Loucy (cell line): ENCODE measurements at regions not wholly inside any gene's neighbourhood (a gene's known extent, or its start where the extent isn't known, plus 50 kb on each side); places are given as distances from the start of the nearest gene placed in this dataset.

Source experiments
- H2AFZ ChIP-seq: fragments of 200-600 bp; sonication (generic); 2 replicates; pipeline ENCODE4 v1.6.0; 2016; ENCODE audit warnings: antibody characterized with exemption, mild to moderate bottlenecking, low read length, moderate library complexity
- H3F3A ChIP-seq: fragments of 200-600 bp; 2 replicates; pipeline ENCODE4 v1.6.0; 2016; ENCODE audit warnings: antibody characterized with exemption, low read depth, mild to moderate bottlenecking
- H3K27me3 ChIP-seq: fragments of 200-600 bp; sonication (generic); 2 replicates; pipeline ENCODE4 v1.6.1; 2014; ENCODE audit warnings: low read length, mild to moderate bottlenecking; ENCODE audit not compliant: insufficient read depth, poor library complexity, severe bottlenecking
- H3K36me3 ChIP-seq: fragments of 200-600 bp; sonication (generic); 2 replicates; pipeline ENCODE4 v1.6.1; 2016; ENCODE audit warnings: low read length; ENCODE audit not compliant: insufficient read depth
- H3K4me1 ChIP-seq: fragments of 200-600 bp; sonication (generic); 2 replicates; pipeline ENCODE4 v1.5.1; 2014; ENCODE audit warnings: low read length, mild to moderate bottlenecking; ENCODE audit not compliant: insufficient read depth, poor library complexity, severe bottlenecking
- H3K4me2 ChIP-seq: fragments of 200-600 bp; sonication (generic); 2 replicates; pipeline ENCODE4 v1.6.0; 2014; ENCODE audit warnings: antibody characterized with exemption, low read length, low read depth, mild to moderate bottlenecking; ENCODE audit not compliant: poor library complexity, severe bottlenecking
- H3K4me3 ChIP-seq: fragments of 200-600 bp; sonication (generic); 2 replicates; pipeline ENCODE4 v1.5.1; 2014; ENCODE audit warnings: low read length, mild to moderate bottlenecking, mixed read lengths; ENCODE audit not compliant: poor library complexity, severe bottlenecking
- H3K79me2 ChIP-seq: fragments of 200-600 bp; sonication (generic); 2 replicates; pipeline ENCODE4 v1.6.1; 2014; ENCODE audit warnings: low read length; ENCODE audit not compliant: insufficient read depth
- H3K9ac ChIP-seq: fragments of 200-600 bp; sonication (generic); 2 replicates; pipeline ENCODE4 v1.6.0; 2014; ENCODE audit warnings: mild to moderate bottlenecking, low read depth, low read length, moderate library complexity; ENCODE audit not compliant: poor library complexity, severe bottlenecking
- H3K9me2 ChIP-seq: fragments of 200-600 bp; sonication (generic); replicated peaks from 2 replicates; pipeline ENCODE4 v1.6.1; 2016; ENCODE audit warnings: low read depth, low read length, mixed read lengths
- H3K9me3 ChIP-seq: fragments of 200-600 bp; sonication (generic); 2 replicates; pipeline ENCODE4 v1.6.1; 2014; ENCODE audit warnings: mild to moderate bottlenecking, antibody characterized with exemption, low read length, low read depth; ENCODE audit not compliant: insufficient read depth
- H4K20me1 ChIP-seq: fragments of 200-600 bp; sonication (generic); 2 replicates; pipeline ENCODE4 v1.6.0; 2014; ENCODE audit warnings: antibody characterized with exemption, low read length, mild to moderate bottlenecking; ENCODE audit not compliant: insufficient read depth, poor library complexity, severe bottlenecking
- CTCF ChIP-seq: fragments of 200-600 bp; sonication (generic); conservative IDR thresholded peaks from 2 replicates; pipeline ENCODE4 v1.5.1; 2014; ENCODE audit warnings: mild to moderate bottlenecking, antibody characterized with exemption, low read length
- EZH2phosphoT487 ChIP-seq: fragments of 200-600 bp; IDR thresholded peaks from 2 replicates; pipeline ENCODE4 v1.6.1; 2018; ENCODE audit warnings: antibody characterized with exemption, mild to moderate bottlenecking, moderate library complexity, borderline replicate concordance

DNA sequence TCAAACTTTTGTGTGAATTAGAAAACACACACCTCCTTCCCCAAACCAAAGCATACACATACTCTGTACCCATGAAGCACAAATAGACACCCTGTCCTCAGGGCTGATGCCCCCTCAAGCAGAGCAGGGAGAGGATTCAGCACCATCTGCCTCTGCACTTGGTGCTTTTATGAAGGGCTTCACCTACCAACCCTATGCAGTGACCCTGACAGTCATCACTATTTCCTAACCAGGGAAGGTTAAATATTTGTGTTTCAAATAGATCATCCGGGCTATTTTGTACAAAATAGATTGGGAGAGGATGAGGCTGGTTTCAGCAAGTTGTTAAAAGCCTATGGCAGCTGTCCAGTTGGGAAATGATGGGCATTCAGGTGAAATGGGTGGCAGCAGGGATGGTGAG lies 396.2 kb downstream of the ZSWIM6 start:
- Histone ChIP-seq H3K27me3 (no peaks in the 10 kb centered on the region), H3K9ac (no peak overlapping the region)
- TF ChIP-seq EZH2phosphoT487 = no peak

DNA sequence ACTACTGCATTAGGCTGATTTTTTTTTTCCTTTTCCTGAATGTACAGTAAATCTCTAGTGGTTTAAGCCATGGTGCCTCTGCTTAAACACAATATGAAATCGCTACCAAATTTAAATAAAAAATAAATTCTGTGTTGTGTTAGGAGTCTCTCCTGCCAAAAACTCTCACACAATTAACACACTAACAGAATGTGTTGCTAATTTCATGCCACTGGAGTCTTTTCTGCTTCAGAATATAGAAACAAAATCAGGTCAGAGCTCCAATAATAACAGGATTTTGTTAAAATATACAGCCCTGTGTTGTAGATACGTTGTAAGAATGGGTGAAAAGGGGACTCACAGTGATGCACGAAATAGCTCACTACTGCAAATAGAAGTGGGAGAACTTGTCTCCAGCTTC lies 398.8 kb downstream of the ZSWIM6 start:
- Histone ChIP-seq H3K9ac (no peak overlapping the region), H3K4me3 (no peak overlapping the region), H3K9me3 (no peaks in the 10 kb centered on the region), H3K9me2 (no peaks in the 10 kb centered on the region), H3F3A (no peaks in the 10 kb centered on the region), H2AFZ (no peak overlapping the region), H3K4me1 (no peaks in the 10 kb centered on the region), H3K36me3 (no peaks in the 10 kb centered on the region), H3K4me2 (no peak overlapping the region), H3K27me3 (no peaks in the 10 kb centered on the region), H3K79me2 (no peaks in the 10 kb centered on the region), H4K20me1 (no peaks in the 10 kb centered on the region)
- TF ChIP-seq EZH2phosphoT487 (no peak), CTCF (no peak)

More for the DNA sequence above, 396.2 kb downstream of the ZSWIM6 start:
- Histone ChIP-seq H3K9me3 (no peaks in the 10 kb centered on the region), H3K36me3 (no peaks in the 10 kb centered on the region), H3K4me1 (no peaks in the 10 kb centered on the region), H2AFZ (no peak overlapping the region), H3F3A (no peaks in the 10 kb centered on the region), H3K79me2 (no peaks in the 10 kb centered on the region), H4K20me1 (no peaks in the 10 kb centered on the region), H3K9me2 (no peaks in the 10 kb centered on the region), H3K4me3 (no peak overlapping the region), H3K4me2 (no peak overlapping the region)

DNA sequence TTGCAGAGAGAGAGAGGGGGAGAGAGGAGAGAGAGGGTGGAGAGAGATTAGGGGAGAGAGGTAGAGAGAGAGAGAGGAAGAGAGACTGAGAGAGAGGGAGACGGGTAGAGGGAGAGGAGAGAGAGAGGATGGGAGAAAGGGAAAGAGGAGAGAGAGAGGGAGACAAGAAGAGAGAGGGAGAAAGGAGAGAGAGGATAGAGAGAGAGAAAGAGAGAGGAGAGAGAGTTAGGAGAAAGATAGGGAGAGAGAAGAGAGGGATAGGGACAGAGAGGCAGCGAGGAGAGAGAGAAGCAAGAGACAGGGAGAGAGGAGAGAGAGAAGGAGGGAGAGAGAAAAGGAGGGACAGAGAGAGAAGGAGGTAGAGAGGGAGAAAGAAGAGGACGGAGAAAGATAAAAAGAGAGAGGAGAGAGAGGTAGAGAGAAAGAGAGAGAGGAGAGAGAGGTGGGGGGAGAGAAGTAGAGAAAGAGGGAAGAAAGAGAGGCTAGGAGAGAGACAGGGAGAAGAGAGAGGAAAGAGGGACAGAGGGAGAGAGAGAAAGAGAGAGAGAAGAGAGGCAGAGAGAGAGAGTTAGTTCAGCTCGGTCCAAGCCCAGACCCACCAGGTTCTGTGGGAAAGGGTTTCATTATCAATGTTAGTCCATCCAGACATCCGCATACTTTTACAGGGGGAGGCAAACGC lies 399.3 kb downstream of the ZSWIM6 start:
- Histone ChIP-seq H3K4me2 (no peak overlapping the region), H3K27me3 (no peaks in the 10 kb centered on the region)

More for the DNA sequence above, 399.3 kb downstream of the ZSWIM6 start:
- Histone ChIP-seq H3F3A (no peaks in the 10 kb centered on the region), H2AFZ (no peak overlapping the region), H3K4me3 (no peak overlapping the region), H3K79me2 (no peaks in the 10 kb centered on the region), H4K20me1 (no peaks in the 10 kb centered on the region), H3K4me1 (no peaks in the 10 kb centered on the region), H3K9me3 (no peaks in the 10 kb centered on the region), H3K9me2 (no peaks in the 10 kb centered on the region), H3K36me3 (no peaks in the 10 kb centered on the region), H3K9ac (no peak overlapping the region)
- no peak for TF ChIP-seq EZH2phosphoT487
- no peak for TF ChIP-seq CTCF
